ENCODE measurements at regions not wholly inside any gene's neighbourhood (a gene's known extent, or its start where the extent isn't known, plus 50 kb on each side); places are given as distances from the start of the nearest gene placed in this dataset.

- DNase-seq, result no peak
These were observed 62.3 kb upstream of the FZD8 start for GRCh38 chr10:35704401-35704800.

- no peak for DNase-seq
These were observed 58.4 kb upstream of the FZD8 start for GRCh38 chr10:35700487-35700882.

GRCh38 chr10:35699848-35700486 lies 57.9 kb upstream of the FZD8 start:
- peak; percentile 64 for DNase-seq

GRCh38 chr10:35696392-35697287 lies 54.5 kb upstream of the FZD8 start:
- no peak for DNase-seq

GRCh38 chr10:35693800-35694199 lies 51.7 kb upstream of the FZD8 start:
- no peak for DNase-seq
